GM18951 (cell line): ENCODE measurements at regions not wholly inside any gene's neighbourhood (a gene's known extent, or its start where the extent isn't known, plus 50 kb on each side); places are given as distances from the start of the nearest gene placed in this dataset.

Experiments
- POLR2A ChIP-seq: IDR thresholded peaks from 4 replicates; pipeline ENCODE4 v1.6.1; 2011; ENCODE audit warnings: mild to moderate bottlenecking; ENCODE audit not compliant: insufficient read length, insufficient read depth; ENCODE audit errors: extremely low read depth
- in situ Hi-C: fragments of 300-500 bp; cut with MboI; formaldehyde crosslinking; loops from one replicate; pipeline ENCODE4 v1.12.0; 2022; ENCODE audit warnings: low sequenced_read_pairs, mixed read lengths, inconsistent platforms; ENCODE audit not compliant: unreplicated experiment

GRCh38 chr2:225114786-225115323 lies 72.6 kb upstream of the DOCK10 start:
- in situ Hi-C loops = no loop called here
- no peak for TF ChIP-seq POLR2A

- no peak for TF ChIP-seq POLR2A
- in situ Hi-C loops = no loop called here
Measured at GRCh38 chr2:225113371-225114015, 71.2 kb upstream of the DOCK10 start.

DNA sequence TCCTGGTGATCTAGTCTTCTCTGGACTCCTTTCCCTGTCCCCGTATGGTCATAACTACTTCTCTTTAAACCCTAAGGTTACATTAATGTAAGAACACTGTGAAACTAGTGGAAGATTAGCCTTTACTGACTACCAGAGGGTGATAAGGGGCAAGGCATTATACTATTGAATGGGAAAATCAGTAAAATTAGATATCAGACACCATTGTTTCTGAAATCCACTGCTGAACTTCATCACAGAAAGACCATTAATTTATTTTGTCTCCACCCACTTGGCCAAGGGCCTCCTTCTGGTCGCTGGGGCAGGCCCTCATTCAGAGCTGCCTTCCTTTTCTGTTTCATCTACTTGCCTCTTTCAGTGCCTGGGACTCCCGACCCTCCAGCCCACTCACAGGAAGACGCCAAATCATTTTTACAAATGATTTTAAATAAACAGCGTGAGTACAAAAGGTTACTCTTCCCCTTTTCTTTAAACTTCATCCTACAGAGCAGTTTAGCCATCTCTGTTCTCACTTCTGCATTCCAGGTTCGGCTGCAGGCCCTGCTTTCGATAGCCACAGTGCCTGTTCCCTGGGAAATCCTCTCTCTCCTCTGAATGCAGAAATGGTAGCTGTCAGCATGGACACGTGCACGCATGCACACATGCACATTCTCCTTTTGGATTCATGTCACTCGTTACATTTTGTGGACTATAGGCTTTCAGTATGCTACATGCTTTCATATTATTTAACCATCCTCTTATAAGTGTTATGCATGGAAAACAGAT lies 70.3 kb upstream of the DOCK10 start:
- no peak for TF ChIP-seq POLR2A
- in situ Hi-C loops = no loop called here

DNA sequence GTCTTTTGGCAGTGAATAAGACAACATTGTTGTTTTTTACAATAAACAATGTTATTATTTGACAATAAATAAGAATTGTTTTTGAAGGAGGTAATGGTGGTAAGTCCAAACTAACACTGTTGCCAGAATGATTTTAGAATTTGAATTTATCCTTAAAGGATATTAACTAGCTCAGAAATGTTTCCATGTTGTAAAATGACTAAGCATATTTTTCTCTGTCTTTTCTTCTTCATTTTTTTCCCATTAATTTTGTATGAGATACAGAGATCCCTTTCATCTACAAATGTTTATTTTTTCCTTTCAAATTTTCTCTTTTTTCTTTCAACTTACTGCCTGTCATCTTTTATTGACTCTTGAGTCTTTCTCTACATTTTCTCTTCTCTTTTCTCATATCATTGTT lies 66.5 kb upstream of the DOCK10 start:
- in situ Hi-C loops = no loop called here
- TF ChIP-seq POLR2A = no peak

DNA sequence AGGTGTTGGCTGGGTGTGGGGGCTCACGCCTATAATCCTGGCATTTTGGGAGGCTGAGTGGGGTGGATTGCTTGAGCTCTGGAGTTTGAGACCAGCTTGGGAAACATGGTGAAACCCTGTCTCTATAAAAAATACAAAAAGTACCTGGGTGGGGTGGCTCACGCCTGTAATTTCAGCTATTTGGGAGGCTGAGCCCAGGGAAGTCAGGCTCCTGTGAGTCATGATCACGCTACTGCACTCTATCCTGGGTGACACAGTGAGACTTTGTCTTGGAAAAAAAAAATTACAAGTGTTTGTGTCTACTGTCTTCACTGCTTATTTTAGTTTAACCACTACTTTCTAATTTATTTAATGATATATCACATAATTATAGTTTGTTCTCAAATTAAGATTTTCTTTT lies 62.7 kb upstream of the DOCK10 start:
- in situ Hi-C loops = no loop called here
- TF ChIP-seq POLR2A = no peak

DNA sequence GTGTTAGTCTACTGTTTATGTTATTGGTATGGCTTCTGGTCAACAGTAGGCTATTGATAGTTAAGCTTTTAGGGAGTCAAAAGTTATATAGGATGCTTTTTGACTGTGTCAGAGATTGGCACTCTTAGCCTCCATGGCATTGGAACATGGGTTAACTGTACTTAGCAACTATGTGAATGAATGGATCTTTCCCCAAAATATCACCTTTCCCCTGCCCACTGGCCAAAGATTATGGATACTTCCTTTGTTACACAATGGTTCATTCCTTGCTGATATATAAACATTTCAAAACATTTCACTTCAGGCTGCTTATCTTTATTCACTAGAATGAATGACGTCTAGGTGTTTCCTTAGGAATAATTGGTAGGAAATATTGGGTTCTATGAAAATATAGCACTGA lies 62.1 kb upstream of the DOCK10 start:
- no peak for TF ChIP-seq POLR2A
- in situ Hi-C loops = no loop called here

- TF ChIP-seq POLR2A = no peak
- in situ Hi-C loops = no loop called here
Measured at GRCh38 chr2:225103737-225104141, 61.5 kb upstream of the DOCK10 start.

- no peak for TF ChIP-seq POLR2A
- in situ Hi-C loops = no loop called here
Measured at GRCh38 chr2:225100856-225101294, 58.6 kb upstream of the DOCK10 start.

GRCh38 chr2:225100269-225100668 lies 58.0 kb upstream of the DOCK10 start:
- no peak for TF ChIP-seq POLR2A
- in situ Hi-C loops = no loop called here

DNA sequence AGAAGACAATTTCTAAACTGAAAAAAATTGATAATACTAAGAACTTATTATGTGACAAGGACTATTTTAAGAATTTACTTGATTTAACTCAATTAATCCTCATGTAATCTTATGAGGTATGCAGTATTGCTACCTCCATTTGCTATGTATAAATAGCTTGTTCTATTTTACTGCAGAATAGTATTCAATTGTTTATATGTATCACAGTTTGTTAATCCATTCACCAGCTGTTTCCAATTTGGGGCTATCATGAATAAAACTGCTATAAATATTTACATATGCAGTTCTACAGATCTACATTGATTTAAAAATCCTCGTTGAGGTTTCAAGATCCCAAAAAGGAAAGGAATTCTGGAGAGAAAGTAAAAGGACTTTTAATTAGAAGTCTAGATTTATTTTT lies 54.8 kb upstream of the DOCK10 start:
- in situ Hi-C loops = no loop called here
- TF ChIP-seq POLR2A = no peak
